D721Med (cell line): ENCODE measurements at regions not wholly inside any gene's neighbourhood (a gene's known extent, or its start where the extent isn't known, plus 50 kb on each side); places are given as distances from the start of the nearest gene placed in this dataset.
A peak's percentile ranks its signal among the peaks of the same experiment; 100 is the strongest.

Source experiments
- DNase-seq: peaks from one replicate; pipeline ENCODE4 v3.0.0; 2011; ENCODE audit warnings: low spot score; ENCODE audit not compliant: insufficient read length
- FAIRE-seq: peaks from 2 replicates; lab custom pipeline; 2011; peaks lifted over from hg19 to GRCh38; lab: Jason Lieb, UNC
- TF ChIP-seq, protein P1 (sequence below): IDR thresholded peaks from 2 replicates; pipeline ENCODE4 v1.5.1; 2012; ENCODE audit warnings: mild to moderate bottlenecking, control low read depth; ENCODE audit not compliant: insufficient read depth; ENCODE audit errors: missing control alignments

DNA sequence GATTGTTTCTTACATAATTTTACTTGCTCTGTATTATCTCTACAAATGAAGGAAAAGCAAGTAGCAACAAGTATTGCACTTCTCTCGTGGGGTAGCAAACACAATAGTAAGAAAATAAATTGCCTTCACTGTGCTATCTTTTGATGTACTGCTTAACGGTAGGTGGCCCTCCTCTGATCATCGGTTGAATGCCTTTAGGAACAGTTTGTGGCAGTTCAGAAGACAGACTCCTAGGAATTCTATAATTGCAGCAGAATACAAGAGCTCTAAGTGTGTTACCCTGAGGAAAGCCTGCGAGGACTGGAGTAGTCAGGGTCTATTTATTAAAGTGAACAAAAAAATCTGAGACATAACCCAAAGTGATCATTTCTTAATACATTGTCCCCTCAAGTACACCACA is 1135.9 kb downstream of the KCNT2 start:
- FAIRE-seq: peak; percentile 84
- DNase-seq: no peak
- TF ChIP-seq, protein P1, sequence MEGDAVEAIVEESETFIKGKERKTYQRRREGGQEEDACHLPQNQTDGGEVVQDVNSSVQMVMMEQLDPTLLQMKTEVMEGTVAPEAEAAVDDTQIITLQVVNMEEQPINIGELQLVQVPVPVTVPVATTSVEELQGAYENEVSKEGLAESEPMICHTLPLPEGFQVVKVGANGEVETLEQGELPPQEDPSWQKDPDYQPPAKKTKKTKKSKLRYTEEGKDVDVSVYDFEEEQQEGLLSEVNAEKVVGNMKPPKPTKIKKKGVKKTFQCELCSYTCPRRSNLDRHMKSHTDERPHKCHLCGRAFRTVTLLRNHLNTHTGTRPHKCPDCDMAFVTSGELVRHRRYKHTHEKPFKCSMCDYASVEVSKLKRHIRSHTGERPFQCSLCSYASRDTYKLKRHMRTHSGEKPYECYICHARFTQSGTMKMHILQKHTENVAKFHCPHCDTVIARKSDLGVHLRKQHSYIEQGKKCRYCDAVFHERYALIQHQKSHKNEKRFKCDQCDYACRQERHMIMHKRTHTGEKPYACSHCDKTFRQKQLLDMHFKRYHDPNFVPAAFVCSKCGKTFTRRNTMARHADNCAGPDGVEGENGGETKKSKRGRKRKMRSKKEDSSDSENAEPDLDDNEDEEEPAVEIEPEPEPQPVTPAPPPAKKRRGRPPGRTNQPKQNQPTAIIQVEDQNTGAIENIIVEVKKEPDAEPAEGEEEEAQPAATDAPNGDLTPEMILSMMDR: no peak

GRCh38 chr1:195466639-195467038 is 1141.6 kb downstream of the KCNT2 start:
- TF ChIP-seq, protein P1: no peak
- FAIRE-seq: no peak
- DNase-seq: no peak

GRCh38 chr1:195462646-195463045 is 1145.6 kb downstream of the KCNT2 start:
- DNase-seq (no peak), FAIRE-seq (no peak)
- TF ChIP-seq, protein P1: no peak

GRCh38 chr1:195462152-195462551 is 1146.1 kb downstream of the KCNT2 start:
- DNase-seq (no peak), FAIRE-seq (no peak)
- TF ChIP-seq, protein P1: no peak

DNA sequence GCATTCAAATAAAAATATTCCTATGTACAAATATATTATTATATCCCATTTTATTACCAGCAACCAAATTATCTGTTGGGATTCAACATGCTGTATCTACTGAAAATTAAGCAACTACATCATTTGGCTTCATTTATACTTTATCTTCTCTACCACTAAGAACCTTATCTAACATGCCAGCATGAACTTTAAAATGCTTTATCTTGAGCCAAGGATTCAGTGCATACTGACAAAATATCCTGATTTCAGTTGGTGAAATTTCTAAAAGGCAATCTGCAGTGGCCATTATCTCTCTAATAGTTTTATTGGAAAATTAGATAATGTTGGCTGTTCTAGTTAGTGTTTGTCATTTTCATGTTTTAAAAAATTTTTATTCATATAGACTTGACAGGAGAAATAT is 1149.9 kb downstream of the KCNT2 start:
- TF ChIP-seq, protein P1: no peak
- no peak for DNase-seq
- FAIRE-seq: peak; percentile 78

- TF ChIP-seq, protein P1: no peak
- no peak for DNase-seq
- FAIRE-seq: no peak
These were observed 1157.4 kb downstream of the KCNT2 start for GRCh38 chr1:195450794-195451193.

- no peak for FAIRE-seq
- TF ChIP-seq, protein P1: no peak
- no peak for DNase-seq
These were observed 1168.6 kb downstream of the KCNT2 start for GRCh38 chr1:195439661-195440060.
